HCT116 (cell line): ENCODE measurements at regions not wholly inside any gene's neighbourhood (a gene's known extent, or its start where the extent isn't known, plus 50 kb on each side); places are given as distances from the start of the nearest gene placed in this dataset.

Source experiments
- CEBPB ChIP-seq: IDR thresholded peaks from 2 replicates; pipeline ENCODE4 v1.6.1; 2012; ENCODE audit warnings: low read depth
- CTCF ChIP-seq, 3 experiments: fragments of 200-600 bp in 1 of 3; sonication (generic) in 1 of 3; IDR thresholded peaks in 2 of 3; conservative IDR thresholded peaks in 1 of 3; 2 replicates each; pipeline ENCODE4 v1.5.1; 2012 to 2017; ENCODE audit warnings: low read depth in 2 of 3, low read length in 2 of 3, antibody characterized with exemption in 1 of 3, borderline replicate concordance in 1 of 3, control low read depth in 1 of 3, mild to moderate bottlenecking in 1 of 3, mixed read lengths in 1 of 3, mixed run types in 1 of 3, moderate library complexity in 1 of 3; ENCODE audit not compliant: insufficient read depth in 1 of 3
- ELF1 ChIP-seq: IDR thresholded peaks from 2 replicates; pipeline ENCODE4 v1.6.1; 2012; ENCODE audit warnings: low read depth, borderline replicate concordance
- EZH2 ChIP-seq: fragments of 200-600 bp; sonication (generic); IDR thresholded peaks from 2 replicates; pipeline ENCODE4 v1.6.1; 2017; ENCODE audit warnings: antibody characterized with exemption, mixed run types
- RAD21 ChIP-seq: IDR thresholded peaks from 2 replicates; pipeline ENCODE4 v1.6.1; 2012; ENCODE audit warnings: low read depth, mild to moderate bottlenecking
- ZNF274 ChIP-seq: fragments of 200-500 bp; sonication (Bioruptor generic); IDR thresholded peaks from 2 replicates; pipeline ENCODE4 v1.6.1; 2014; ENCODE audit warnings: mild to moderate bottlenecking, low read depth, low read length, inconsistent platforms

GRCh38 chr2:177147834-177148445, 64.7 kb upstream of the HNRNPA3 start:
- TF ChIP-seq RAD21, result no peak
- no peak for TF ChIP-seq EZH2
- TF ChIP-seq ZNF274, result no peak
- no peak for TF ChIP-seq ELF1
- no peak for TF ChIP-seq CTCF (IDR thresholded peaks at IDR 0.05 in 2 of 3, conservative IDR thresholded peaks at IDR 0.05 in 1 of 3; ENCODE audit: borderline replicate concordance in 1 of 3, insufficient read depth in 1 of 3, low read depth in 2 of 3, low read length in 2 of 3)
- no peak for TF ChIP-seq CEBPB
